Heart left ventricle (tissue), 16 donors: ENCODE measurements at regions not wholly inside any gene's neighbourhood (a gene's known extent, or its start where the extent isn't known, plus 50 kb on each side); places are given as distances from the start of the nearest gene placed in this dataset.

Source experiments
- ATAC-seq, 4 donors: fragments of 200-7000 bp; cut with Tn5 transposase; one replicate each; pipeline ENCODE4 v1.9.1; 2020 to 2022; ENCODE audit warnings: moderate library complexity in 4 of 4, mild to moderate bottlenecking in 3 of 4, moderate number of reproducible peaks in 1 of 4
- DNase-seq, 5 donors: peaks; one replicate each; pipeline ENCODE4 v3.0.0-alpha.2; 2020
- H3K27ac ChIP-seq, 12 donors: fragments of 200-600 bp; sonication (generic) in 4 of 12; one replicate each; pipeline versions ENCODE4 v1.5.0 to v1.8.0; 2016 to 2022; ENCODE audit warnings: mild to moderate bottlenecking in 2 of 12
- H3K27me3 ChIP-seq, 9 donors: fragments of 200-600 bp; sonication (generic) in 2 of 9; one replicate each; pipeline versions ENCODE4 v1.5.1 to v1.8.0; 2016 to 2022; ENCODE audit warnings: mild to moderate bottlenecking in 3 of 9
- H3K36me3 ChIP-seq, 9 donors: fragments of 200-600 bp; sonication (generic) in 2 of 9; one replicate each; pipeline versions ENCODE4 v1.5.0 to v1.8.0; 2018 to 2022; ENCODE audit warnings: mild to moderate bottlenecking in 2 of 9
- H3K4me1 ChIP-seq, 12 donors: fragments of 200-600 bp; sonication (generic) in 4 of 12; one replicate each; pipeline versions ENCODE4 v1.5.0 to v1.8.0; 2016 to 2022; ENCODE audit warnings: mild to moderate bottlenecking in 3 of 12
- H3K4me3 ChIP-seq, 12 donors: fragments of 200-600 bp; sonication (generic) in 4 of 12; one replicate each; pipeline versions ENCODE4 v1.5.0 to v1.8.0; 2017 to 2022; ENCODE audit warnings: mild to moderate bottlenecking in 9 of 12, moderate library complexity in 4 of 12
- H3K9me3 ChIP-seq, 12 donors: fragments of 200-600 bp; sonication (generic) in 4 of 12; one replicate each; pipeline versions ENCODE4 v1.5.0 to v1.8.0; 2016 to 2022; ENCODE audit warnings: mild to moderate bottlenecking in 1 of 12
- CTCF ChIP-seq, 12 donors: fragments of 200-600 bp; sonication (generic) in 4 of 12; IDR thresholded peaks; one replicate each; pipeline versions ENCODE4 v1.5.0 to v1.8.0; 2018 to 2022; ENCODE audit warnings: antibody characterized with exemption in 12 of 12, mild to moderate bottlenecking in 5 of 12
- POLR2A ChIP-seq, 2 donors: fragments of 450-650 bp; IDR thresholded peaks; one replicate each; pipeline ENCODE4 v1.6.1; 2017; ENCODE audit warnings: antibody characterized with exemption in 2 of 2, mild to moderate bottlenecking in 2 of 2, moderate library complexity in 2 of 2
- WGBS, 4 donors: extraction: QIAGEN DNeasy Blood & Tissue Kit in 2 of 4; methylation state at CpG; one replicate each; pipeline versions ENCODE4 v1.1.5 to v1.1.7; 2013 to 2018; 5-methylcytosine and 5-hydroxymethylcytosine counted together
- intact Hi-C, 10 donors: fragments of 100-400 bp; cut with DNase I; formaldehyde crosslinking; loops; one replicate each; pipeline versions ENCODE4 v1.11.1 to v1.14.2; 2022
- donor health status: ischemic (EF 13 %, LVEDD 7.1; RV severe dilation, severe dysfunction).
- donor health status: healthy with polysubstance abuse.
- donor health status: DM: no; HTN: yes; CAD: no.
- donor health status: DM: no; HTN: no; CAD: no.
- donor health status: ischemic (EF 25% LVEDD 6.9; RV normal size, moderate dysfunction).
- donor health status: ischemic (EF 25% LVEDD 5.7; RV mildly dilated, moderate dysfunction).
- donor health status: healthy.
- donor health status: DM: yes; HTN: yes; CAD: no.
- donor health status: ischemic (EF 35%, LVEDD 5.7; RV mildly dilated, moderate dysfunction).
- donor health status: nonischemic (EF 11% LVEDD 7.7; RV severe dilation, severe dysfunction).
- donor health status: DM: yes; HTN: yes; CAD: no.
- donor health status: PGD.
- donor health status: ischemic (EF 29% LVEDD 5.4; RV normal size, mild dysfunction).
- donor health status: nonischemic (EF 23%, LVEDD 6.1; RV moderate dilation, normal function).

DNA sequence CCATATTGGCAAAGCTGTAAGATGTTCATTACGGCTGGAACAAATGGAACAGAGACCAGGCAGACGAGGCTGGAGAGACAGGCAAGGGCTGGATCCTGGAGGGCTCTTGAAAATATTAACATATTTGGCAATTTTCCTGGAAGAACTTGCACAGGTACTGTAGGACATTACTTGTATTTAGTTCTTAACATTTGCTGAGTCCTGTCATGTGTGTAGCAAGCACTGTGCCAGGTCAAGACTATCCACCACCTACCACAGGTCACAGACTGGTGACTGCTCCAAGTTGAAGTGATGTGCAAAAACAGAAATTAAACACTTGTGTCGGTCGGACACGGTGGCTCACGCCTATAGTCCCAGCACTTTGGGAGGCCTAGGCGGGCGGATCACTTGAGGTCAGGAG is 58.7 kb upstream of the TNRC6B start:
- ATAC-seq = no peak
- DNase-seq = no peak
- peaks cover 0 to 12% (median 0%) of the 10 kb centered on the region in 9 donors for H3K36me3 ChIP-seq
- H3K4me3 ChIP-seq = no peak overlapping the region
- H3K27me3 ChIP-seq = no peaks in the 10 kb centered on the region
- no peaks in the 10 kb centered on the region for H3K9me3 ChIP-seq
- no peak overlapping the region for H3K27ac ChIP-seq
- intact Hi-C loops = loop anchor here in 2 of 10 donors (5.0 to 10.0 kb wide), 2 partner anchors 62 to 136 kb away; no protein-coding TSS in a partner anchor
- TF ChIP-seq POLR2A (IDR thresholded peaks at IDR 0.05) = no peak
- peaks cover 0 to 41% (median 24%) of the 10 kb centered on the region in 12 donors for H3K4me1 ChIP-seq
- 94 to 99% (median 97%) methylated on average over 8 of the region's 8 CpGs for WGBS, 4 donors

DNA sequence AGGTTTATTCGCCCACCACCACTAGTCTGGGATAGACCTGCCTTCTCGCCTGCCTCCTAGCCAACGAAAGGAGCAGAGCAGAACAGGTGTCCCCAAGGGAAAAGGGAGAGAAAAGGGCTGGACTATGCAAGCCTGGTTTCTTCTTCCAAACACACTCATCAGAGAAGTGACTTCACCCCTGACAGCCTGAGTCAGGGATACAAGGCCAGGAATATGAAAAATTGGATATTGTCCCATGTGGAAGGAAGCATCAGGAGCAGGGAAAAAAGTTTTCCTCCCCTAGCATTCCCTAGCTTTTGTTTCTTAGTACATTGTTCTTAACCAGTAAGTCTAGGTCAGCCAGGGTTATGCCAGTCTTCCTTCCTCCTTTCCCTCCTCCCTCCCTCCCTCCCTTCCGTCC is 56.9 kb upstream of the TNRC6B start:
- 59 to 79% (median 73%) methylated on average over 4 of the region's 4 CpGs for WGBS, 4 donors
- Histone ChIP-seq H3K27me3 (no peaks in the 10 kb centered on the region), H3K9me3 (no peaks in the 10 kb centered on the region), H3K4me3 (no peak overlapping the region), H3K36me3 (peaks cover 0 to 19% (median 4%) of the 10 kb centered on the region in 9 donors), H3K27ac (peak overlapping the region in 2 of 12 donors; percentile 13 to 18), H3K4me1 (peaks cover 0 to 39% (median 19%) of the 10 kb centered on the region in 12 donors)
- intact Hi-C loops = loop anchor here in 1 of 10 donors (5.0 kb wide), 1 partner anchor 34 kb away; no protein-coding TSS in a partner anchor
- ATAC-seq (no peak), DNase-seq (no peak)
- TF ChIP-seq CTCF (IDR thresholded peaks at IDR 0.05) (no peak), POLR2A (IDR thresholded peaks at IDR 0.05) (no peak)

DNA sequence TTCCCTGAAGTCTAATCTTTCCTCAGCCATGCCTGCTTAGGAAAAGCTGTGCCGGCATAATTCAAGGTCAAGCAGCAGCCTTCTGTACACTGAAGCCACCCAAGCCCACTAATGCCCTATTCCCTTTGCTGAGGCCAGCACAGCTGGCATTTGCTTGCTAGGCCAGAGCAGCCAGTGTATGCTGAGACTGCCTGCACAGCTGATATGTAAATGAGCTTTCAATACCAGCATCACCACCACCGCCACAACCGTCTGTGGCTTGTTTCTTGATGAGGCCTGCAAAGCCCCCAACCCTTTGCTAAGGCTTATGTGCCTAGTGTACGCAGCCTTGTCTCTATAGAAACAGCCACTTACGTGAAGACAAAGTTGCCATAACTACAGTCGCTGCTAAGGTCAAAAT is 56.3 kb upstream of the TNRC6B start:
- Histone ChIP-seq H3K36me3 (peaks cover 0 to 24% (median 4%) of the 10 kb centered on the region in 9 donors), H3K4me1 (peaks cover 0 to 38% (median 16%) of the 10 kb centered on the region in 12 donors), H3K27me3 (no peaks in the 10 kb centered on the region), H3K27ac (peak overlapping the region in 1 of 12 donors; percentile 18), H3K9me3 (no peaks in the 10 kb centered on the region), H3K4me3 (no peak overlapping the region)
- no peak for TF ChIP-seq POLR2A (IDR thresholded peaks at IDR 0.05)
- TF ChIP-seq CTCF (IDR thresholded peaks at IDR 0.05) = no peak
- WGBS, 4 donors = 68 to 84% (median 78%) methylated on average over 6 of the region's 6 CpGs
- DNase-seq = no peak
- intact Hi-C loops = loop anchor here in 1 of 10 donors (5.0 kb wide), 1 partner anchor 34 kb away; no protein-coding TSS in a partner anchor
- ATAC-seq = no peak

GRCh38 chr22:40122792-40123191 is 54.9 kb upstream of the TNRC6B start:
- intact Hi-C loops = loop anchor here in 1 of 10 donors (5.0 kb wide), 1 partner anchor 35 kb away; no protein-coding TSS in a partner anchor
- no peak overlapping the region for H3K4me3 ChIP-seq
- DNase-seq (no peak), ATAC-seq (no peak)
- H3K36me3 ChIP-seq = peaks cover 0 to 37% (median 12%) of the 10 kb centered on the region in 9 donors
- no peaks in the 10 kb centered on the region for H3K9me3 ChIP-seq
- TF ChIP-seq CTCF (IDR thresholded peaks at IDR 0.05) (no peak), POLR2A (IDR thresholded peaks at IDR 0.05) (no peak)
- H3K27me3 ChIP-seq = no peaks in the 10 kb centered on the region
- H3K4me1 ChIP-seq = peaks cover 0 to 32% (median 14%) of the 10 kb centered on the region in 12 donors
- 92 to 96% (median 94%) methylated on average over 5 of the region's 5 CpGs for WGBS, 4 donors
- no peak overlapping the region for H3K27ac ChIP-seq
